K562 (cell line): ENCODE measurements at regions not wholly inside any gene's neighbourhood (a gene's known extent, or its start where the extent isn't known, plus 50 kb on each side); places are given as distances from the start of the nearest gene placed in this dataset.

ENCODE experiments used
- ATAC-seq: fragments of 200-7000 bp; cut with Tn5 transposase; 3 replicates; pipeline ENCODE4 v1.9.1; 2020; ENCODE audit warnings: moderate library complexity
- BruUV-seq: library from RNA; stranded (reverse); fragments of 400-500 nt; replicated peaks from 2 replicates; lab custom pipeline; 2021; lab: Mats Ljungman, UMichigan
- CTCF ChIA-PET: fragments of 300-600 bp; formaldehyde crosslinking; extraction: SDS; loops from one replicate; lab custom pipeline; 2021; ENCODE audit warnings: low intra/inter-chr PET ratio; lab: Yijun Ruan, JAX
- POLR2A ChIA-PET: fragments of 300-600, 350-650 bp; sonication (Branson Sonifier 250); formaldehyde crosslinking; extraction: SDS; loops from one replicate; lab custom pipeline; 2021; ENCODE audit warnings: antibody characterized with exemption, inconsistent platforms; lab: Yijun Ruan, JAX
- DNase-seq, 4 experiments: peaks; one replicate each; pipeline versions ENCODE4 v3.0.0 to v3.0.0-alpha.2; 2011 to 2018; ENCODE audit warnings: low spot score in 3 of 4, mixed read lengths in 3 of 4; ENCODE audit errors: extremely low read depth in 1 of 4
- FAIRE-seq: peaks from 2 replicates; lab custom pipeline; 2011; peaks lifted over from hg19 to GRCh38; lab: Jason Lieb, UNC
- H2AFZ ChIP-seq: 2 replicates; pipeline ENCODE4 v1.6.0; 2011; ENCODE audit warnings: low read depth, low read length, control low read depth, inconsistent platforms
- H3K27ac ChIP-seq: fragments of 200-600 bp; 3 replicates; pipeline ENCODE4 v1.8.0; 2011; ENCODE audit warnings: low read depth, mild to moderate bottlenecking, control low read depth, inconsistent platforms, low read length, moderate library complexity, mixed read lengths; ENCODE audit errors: extremely low read depth
- H3K27me3 ChIP-seq, 2 experiments: fragments of 300-600 bp in 1 of 2; 2 replicates in 1 of 2; 3 replicates in 1 of 2; pipeline versions ENCODE4 v1.6.0 to v1.8.0; 2011; ENCODE audit warnings: inconsistent platforms in 2 of 2, low read length in 2 of 2, mild to moderate bottlenecking in 1 of 2, mixed read lengths in 1 of 2, moderate library complexity in 1 of 2; ENCODE audit not compliant: control insufficient read depth in 2 of 2, insufficient read depth in 2 of 2
- H3K36me3 ChIP-seq: fragments of 300-600 bp; 3 replicates; pipeline ENCODE4 v1.8.0; 2011; ENCODE audit warnings: mild to moderate bottlenecking, low read length, inconsistent platforms; ENCODE audit not compliant: control insufficient read depth, insufficient read depth
- H3K4me1 ChIP-seq, 2 experiments: fragments of 200-600 bp in 1 of 2; replicated peaks in 1 of 2; 2 replicates in 1 of 2; 3 replicates in 1 of 2; pipeline versions ENCODE4 v1.5.1 to v1.8.0; 2011; ENCODE audit warnings: inconsistent platforms in 2 of 2, low read length in 2 of 2, mild to moderate bottlenecking in 1 of 2, mixed read lengths in 1 of 2, moderate library complexity in 1 of 2; ENCODE audit not compliant: control insufficient read depth in 2 of 2, insufficient read depth in 2 of 2
- H3K4me2 ChIP-seq: 2 replicates; pipeline ENCODE4 v1.6.1; 2011; ENCODE audit warnings: low read length, control low read depth, inconsistent platforms, mixed read lengths; ENCODE audit not compliant: insufficient read depth
- H3K4me3 ChIP-seq: fragments of 200-600 bp; sonication (generic), shearing (Covaris generic); 2 replicates; pipeline ENCODE4 v1.5.1; 2016; ENCODE audit warnings: control low read depth, inconsistent platforms
- H3K79me2 ChIP-seq: fragments of 200-600 bp; 3 replicates; pipeline ENCODE4 v1.8.0; 2011; ENCODE audit warnings: low read length, inconsistent platforms; ENCODE audit not compliant: control insufficient read depth, insufficient read depth
- H3K9ac ChIP-seq, 2 experiments: 2 replicates each; pipeline versions ENCODE4 v1.6.0 to v1.6.1; 2011; ENCODE audit warnings: low read depth in 2 of 2, low read length in 2 of 2, control low read depth in 1 of 2, inconsistent platforms in 1 of 2, mild to moderate bottlenecking in 1 of 2, mixed read lengths in 1 of 2; ENCODE audit not compliant: insufficient read depth in 1 of 2
- H3K9me1 ChIP-seq: one replicate; pipeline ENCODE4 v1.6.0; 2011; ENCODE audit warnings: inconsistent platforms, mild to moderate bottlenecking, low read length, moderate library complexity; ENCODE audit not compliant: control insufficient read depth, insufficient read depth
- H3K9me3 ChIP-seq: replicated peaks from 2 replicates; pipeline ENCODE4 v1.5.1; 2011; ENCODE audit warnings: low read depth, low read length, inconsistent platforms; ENCODE audit not compliant: control insufficient read depth, insufficient read depth
- H4K20me1 ChIP-seq: replicated peaks from 2 replicates; pipeline ENCODE4 v1.6.1; 2011; ENCODE audit warnings: low read length, inconsistent platforms, mixed read lengths; ENCODE audit not compliant: control insufficient read depth, insufficient read depth
- CBFA2T3 ChIP-seq: fragments of 450-650 bp; IDR thresholded peaks from 2 replicates; pipeline ENCODE4 v1.6.1; 2017
- CEBPB ChIP-seq: fragments of 450-650 bp; IDR thresholded peaks from 2 replicates; pipeline ENCODE4 v1.6.1; 2016; ENCODE audit warnings: missing genetic modification characterization, missing compliant biosample characterization
- MNT ChIP-seq, 2 experiments: fragments of 450-650 bp; conservative IDR thresholded peaks; 2 replicates each; pipeline ENCODE4 v1.6.1; 2017; ENCODE audit warnings: mild to moderate bottlenecking in 2 of 2, moderate library complexity in 2 of 2
- NBN ChIP-seq: fragments of 450-650 bp; IDR thresholded peaks from 2 replicates; pipeline ENCODE4 v1.6.1; 2016; ENCODE audit warnings: low read depth, mild to moderate bottlenecking
- NCOR1 ChIP-seq: fragments of 450-650 bp; IDR thresholded peaks from 2 replicates; pipeline ENCODE4 v1.6.1; 2016; ENCODE audit warnings: mild to moderate bottlenecking, moderate library complexity
- RCOR1 ChIP-seq, 2 experiments: IDR thresholded peaks; 2 replicates each; pipeline ENCODE4 v1.6.1; 2012; ENCODE audit warnings: low read depth in 2 of 2, low read length in 2 of 2, borderline replicate concordance in 1 of 2, improper control_type of control experiment in 1 of 2
- SMARCA4 ChIP-seq: fragments of 450-650 bp; IDR thresholded peaks from 2 replicates; pipeline ENCODE4 v1.6.1; 2016
- TAF15 ChIP-seq: fragments of 200-400 bp; formaldehyde crosslinking; IDR thresholded peaks from 2 replicates; pipeline ENCODE4 v1.6.1; 2017; ENCODE audit warnings: mild to moderate bottlenecking, low read depth, low read length, moderate library complexity
- TBP ChIP-seq: optimal IDR thresholded peaks from 2 replicates; pipeline ENCODE3; 2011; ENCODE audit warnings: low read depth, low read length, improper control_type of control experiment
- ZMIZ1 ChIP-seq, 2 experiments: fragments of 150-350 bp in 1 of 2; IDR thresholded peaks; 2 replicates each; pipeline ENCODE4 v1.6.1; 2012 to 2016; ENCODE audit warnings: low read depth in 2 of 2, low read length in 2 of 2, mild to moderate bottlenecking in 1 of 2, moderate library complexity in 1 of 2
- ZNF324 ChIP-seq: fragments of 250-450 bp; sonication (Bioruptor Pico); IDR thresholded peaks from 2 replicates; pipeline ENCODE4 v1.4.0; 2020; ENCODE audit warnings: mild to moderate bottlenecking
- ZNF609 ChIP-seq: sonication (generic); formaldehyde crosslinking; IDR thresholded peaks from 2 replicates; pipeline ENCODE4 v1.8.1; 2023; ENCODE audit warnings: missing genetic modification reagents, mild to moderate bottlenecking, borderline replicate concordance
- WGBS: fragments of 100-300 bp; shearing (Covaris generic); methylation state at CpG from one replicate; pipeline ENCODE4 v1.1.6; 2016; ENCODE audit warnings: low coverage, mixed read lengths; ENCODE audit not compliant: insufficient coverage; ENCODE audit errors: missing lambda C conversion rate; 5-methylcytosine and 5-hydroxymethylcytosine counted together
- in situ Hi-C: fragments of 300-500 bp; cut with MboI; formaldehyde crosslinking; loops from 4 replicates; pipeline ENCODE4 v1.15.0; 2018; ENCODE audit warnings: inconsistent platforms, mixed read lengths
- intact Hi-C: fragments of 100-400 bp; cut with micrococcal nuclease; formaldehyde crosslinking; loops from 2 replicates; pipeline ENCODE4 v1.14.2; 2022

GRCh38 chr2:56133931-56134629 is 49.7 kb upstream of the CCDC85A start:
- peak overlapping the region; percentile 58 for H2AFZ ChIP-seq
- ChIA-PET POLR2A (interaction anchor here (2.7 kb wide), 1 partner anchor 10 kb away, joined by 15 read pairs; no protein-coding TSS in a partner anchor), CTCF (interaction anchor here (0.9 kb wide), 1 partner anchor 416 kb away, joined by 3 read pairs; no protein-coding TSS in a partner anchor)
- H3K9ac ChIP-seq = peak overlapping the region; percentile 42 to 72; a peak in 3 of 4 replicates
- peaks cover 5 to 20% of the 10 kb centered on the region in 2 experiments; a peak in 4 of 5 replicates for H3K4me1 ChIP-seq
- no peak overlapping the region for H3K4me3 ChIP-seq
- in situ Hi-C loops = no loop called here
- DNase-seq = peak; percentile 20 to 67 (median 40)
- 7% methylated on average over 9 of the region's 9 CpGs for WGBS
- peak; percentile 84 for ATAC-seq
- peak overlapping the region; percentile 77 for H3K27ac ChIP-seq
- intact Hi-C loops = loop anchor here (1.0 to 10.0 kb wide), 5 partner anchors 8 to 1383 kb away; no protein-coding TSS in a partner anchor
- H3K9me3 ChIP-seq = no peaks in the 10 kb centered on the region
- no peaks in the 10 kb centered on the region for H3K9me1 ChIP-seq
- H3K36me3 ChIP-seq = no peaks in the 10 kb centered on the region
- H3K4me2 ChIP-seq = peak overlapping the region; percentile 69
- BruUV-seq = no TSS peak
- H3K79me2 ChIP-seq = no peaks in the 10 kb centered on the region
- peak; percentile 51 for FAIRE-seq
- no peaks in the 10 kb centered on the region for H4K20me1 ChIP-seq
- H3K27me3 ChIP-seq = no peaks in the 10 kb centered on the region
- TF ChIP-seq CEBPB (tag) = no peak
- no peak for TF ChIP-seq TAF15
- TF ChIP-seq RCOR1 (IDR thresholded peaks at IDR 0.05; ENCODE audit: borderline replicate concordance in 1 of 2, low read depth in 2 of 2, low read length in 2 of 2) = peak; percentile 50 to 81; a peak in 3 of 4 replicates
- TF ChIP-seq SMARCA4 = peak; percentile 36
- TF ChIP-seq ZNF324 (CRISPR knock-in tag) = no peak
- TF ChIP-seq TBP = peak; percentile 29
- no peak for TF ChIP-seq ZMIZ1 (IDR thresholded peaks at IDR 0.05; ENCODE audit: low read depth in 2 of 2, low read length in 2 of 2)
- peak in 1 of 2 experiments; percentile 25; a peak in 1 of 4 replicates for TF ChIP-seq MNT (conservative IDR thresholded peaks at IDR 0.05)
- TF ChIP-seq NCOR1 = peak; percentile 48
- peak; percentile 78 for TF ChIP-seq CBFA2T3
- TF ChIP-seq NBN = 0 out of 2 replicates have a peak, but pooled peaks have one; percentile 31
- TF ChIP-seq ZNF609 = no peak
